ENCODE measurements at regions not wholly inside any gene's neighbourhood (a gene's known extent, or its start where the extent isn't known, plus 50 kb on each side); places are given as distances from the start of the nearest gene placed in this dataset.

DNA sequence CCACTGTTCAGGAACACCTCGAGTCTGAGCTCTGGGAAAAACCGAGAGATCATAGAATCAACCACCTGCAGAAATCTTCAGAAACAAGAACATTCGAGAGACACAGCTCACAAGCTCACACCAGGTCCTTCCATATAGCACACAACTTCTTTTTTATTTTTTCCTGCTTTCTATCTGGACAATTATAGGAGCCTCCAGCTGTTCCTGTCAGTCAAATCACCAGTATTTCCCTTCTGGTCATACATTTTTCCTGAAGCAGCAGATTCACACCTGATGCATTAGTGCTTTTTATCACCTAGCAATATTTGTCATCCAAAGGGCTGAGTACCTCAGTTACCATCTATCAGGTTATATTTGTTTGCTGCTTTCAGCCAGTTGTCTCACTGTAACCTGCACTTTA is 323.5 kb downstream of the FOXO1 start:
- peaks cover 4% of the 10 kb centered on the region; the same call in 2 of the 3 replicates for H3K36me3 Mint-ChIP-seq (ENCODE audit: low read depth)
- H3K27me3 Mint-ChIP-seq (ENCODE audit: insufficient read depth, low read depth, poor library complexity), result peaks cover 20% of the 10 kb centered on the region
- no peaks in the 10 kb centered on the region for H4K20me1 ChIP-seq (replicated peaks; ENCODE audit: insufficient read depth)
- DNase-seq (ENCODE audit: low spot score), result no peak
- no peak overlapping the region for H3K4me3 Mint-ChIP-seq
- H3K79me2 ChIP-seq (replicated peaks; ENCODE audit: insufficient read depth), result no peaks in the 10 kb centered on the region
- H3K27ac Mint-ChIP-seq, result no peak overlapping the region
- H3K9me3 Mint-ChIP-seq, result peaks cover 3% of the 10 kb centered on the region; the same call in 2 of the 3 replicates
- TF ChIP-seq EZH2phosphoT487 (IDR thresholded peaks at IDR 0.05; ENCODE audit: unreplicated experiment) (no peak), EZH2 (IDR thresholded peaks at IDR 0.05; ENCODE audit: low read depth, unreplicated experiment) (no peak), CREB1 (CRISPR knock-in tag; IDR thresholded peaks at IDR 0.05; ENCODE audit: low read depth) (no peak), REST (IDR thresholded peaks at IDR 0.05; ENCODE audit: unreplicated experiment) (no peak), POLR2AphosphoS5 (IDR thresholded peaks at IDR 0.05; ENCODE audit: low read depth) (no peak), ZNF331 (CRISPR knock-in tag; IDR thresholded peaks at IDR 0.05; ENCODE audit: low read depth) (no peak), JUNB (IDR thresholded peaks at IDR 0.05; ENCODE audit: unreplicated experiment) (no peak), STAT1 (IDR thresholded peaks at IDR 0.05; ENCODE audit: unreplicated experiment) (no peak), ZNF114 (CRISPR knock-in tag; IDR thresholded peaks at IDR 0.05) (no peak), CTCF (conservative IDR thresholded peaks at IDR 0.05; ENCODE audit: low read depth in 2 of 2) (no peak)
- TF ChIP-seq, protein P1, sequence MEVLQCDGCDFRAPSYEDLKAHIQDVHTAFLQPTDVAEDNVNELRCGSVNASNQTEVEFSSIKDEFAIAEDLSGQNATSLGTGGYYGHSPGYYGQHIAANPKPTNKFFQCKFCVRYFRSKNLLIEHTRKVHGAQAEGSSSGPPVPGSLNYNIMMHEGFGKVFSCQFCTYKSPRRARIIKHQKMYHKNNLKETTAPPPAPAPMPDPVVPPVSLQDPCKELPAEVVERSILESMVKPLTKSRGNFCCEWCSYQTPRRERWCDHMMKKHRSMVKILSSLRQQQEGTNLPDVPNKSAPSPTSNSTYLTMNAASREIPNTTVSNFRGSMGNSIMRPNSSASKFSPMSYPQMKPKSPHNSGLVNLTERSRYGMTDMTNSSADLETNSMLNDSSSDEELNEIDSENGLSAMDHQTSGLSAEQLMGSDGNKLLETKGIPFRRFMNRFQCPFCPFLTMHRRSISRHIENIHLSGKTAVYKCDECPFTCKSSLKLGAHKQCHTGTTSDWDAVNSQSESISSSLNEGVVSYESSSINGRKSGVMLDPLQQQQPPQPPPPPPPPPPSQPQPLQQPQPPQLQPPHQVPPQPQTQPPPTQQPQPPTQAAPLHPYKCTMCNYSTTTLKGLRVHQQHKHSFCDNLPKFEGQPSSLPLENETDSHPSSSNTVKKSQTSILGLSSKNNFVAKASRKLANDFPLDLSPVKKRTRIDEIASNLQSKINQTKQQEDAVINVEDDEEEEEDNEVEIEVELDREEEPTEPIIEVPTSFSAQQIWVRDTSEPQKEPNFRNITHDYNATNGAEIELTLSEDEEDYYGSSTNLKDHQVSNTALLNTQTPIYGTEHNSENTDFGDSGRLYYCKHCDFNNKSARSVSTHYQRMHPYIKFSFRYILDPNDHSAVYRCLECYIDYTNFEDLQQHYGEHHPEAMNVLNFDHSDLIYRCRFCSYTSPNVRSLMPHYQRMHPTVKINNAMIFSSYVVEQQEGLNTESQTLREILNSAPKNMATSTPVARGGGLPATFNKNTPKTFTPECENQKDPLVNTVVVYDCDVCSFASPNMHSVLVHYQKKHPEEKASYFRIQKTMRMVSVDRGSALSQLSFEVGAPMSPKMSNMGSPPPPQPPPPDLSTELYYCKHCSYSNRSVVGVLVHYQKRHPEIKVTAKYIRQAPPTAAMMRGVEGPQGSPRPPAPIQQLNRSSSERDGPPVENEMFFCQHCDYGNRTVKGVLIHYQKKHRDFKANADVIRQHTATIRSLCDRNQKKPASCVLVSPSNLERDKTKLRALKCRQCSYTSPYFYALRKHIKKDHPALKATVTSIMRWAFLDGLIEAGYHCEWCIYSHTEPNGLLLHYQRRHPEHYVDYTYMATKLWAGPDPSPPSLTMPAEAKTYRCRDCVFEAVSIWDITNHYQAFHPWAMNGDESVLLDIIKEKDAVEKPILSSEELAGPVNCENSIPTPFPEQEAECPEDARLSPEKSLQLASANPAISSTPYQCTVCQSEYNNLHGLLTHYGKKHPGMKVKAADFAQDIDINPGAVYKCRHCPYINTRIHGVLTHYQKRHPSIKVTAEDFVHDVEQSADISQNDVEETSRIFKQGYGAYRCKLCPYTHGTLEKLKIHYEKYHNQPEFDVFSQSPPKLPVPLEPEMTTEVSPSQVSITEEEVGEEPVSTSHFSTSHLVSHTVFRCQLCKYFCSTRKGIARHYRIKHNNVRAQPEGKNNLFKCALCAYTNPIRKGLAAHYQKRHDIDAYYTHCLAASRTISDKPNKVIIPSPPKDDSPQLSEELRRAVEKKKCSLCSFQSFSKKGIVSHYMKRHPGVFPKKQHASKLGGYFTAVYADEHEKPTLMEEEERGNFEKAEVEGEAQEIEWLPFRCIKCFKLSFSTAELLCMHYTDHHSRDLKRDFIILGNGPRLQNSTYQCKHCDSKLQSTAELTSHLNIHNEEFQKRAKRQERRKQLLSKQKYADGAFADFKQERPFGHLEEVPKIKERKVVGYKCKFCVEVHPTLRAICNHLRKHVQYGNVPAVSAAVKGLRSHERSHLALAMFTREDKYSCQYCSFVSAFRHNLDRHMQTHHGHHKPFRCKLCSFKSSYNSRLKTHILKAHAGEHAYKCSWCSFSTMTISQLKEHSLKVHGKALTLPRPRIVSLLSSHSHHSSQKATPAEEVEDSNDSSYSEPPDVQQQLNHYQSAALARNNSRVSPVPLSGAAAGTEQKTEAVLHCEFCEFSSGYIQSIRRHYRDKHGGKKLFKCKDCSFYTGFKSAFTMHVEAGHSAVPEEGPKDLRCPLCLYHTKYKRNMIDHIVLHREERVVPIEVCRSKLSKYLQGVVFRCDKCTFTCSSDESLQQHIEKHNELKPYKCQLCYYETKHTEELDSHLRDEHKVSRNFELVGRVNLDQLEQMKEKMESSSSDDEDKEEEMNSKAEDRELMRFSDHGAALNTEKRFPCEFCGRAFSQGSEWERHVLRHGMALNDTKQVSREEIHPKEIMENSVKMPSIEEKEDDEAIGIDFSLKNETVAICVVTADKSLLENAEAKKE (CRISPR knock-in tag; IDR thresholded peaks at IDR 0.05), result no peak
- TF ChIP-seq, protein P2, sequence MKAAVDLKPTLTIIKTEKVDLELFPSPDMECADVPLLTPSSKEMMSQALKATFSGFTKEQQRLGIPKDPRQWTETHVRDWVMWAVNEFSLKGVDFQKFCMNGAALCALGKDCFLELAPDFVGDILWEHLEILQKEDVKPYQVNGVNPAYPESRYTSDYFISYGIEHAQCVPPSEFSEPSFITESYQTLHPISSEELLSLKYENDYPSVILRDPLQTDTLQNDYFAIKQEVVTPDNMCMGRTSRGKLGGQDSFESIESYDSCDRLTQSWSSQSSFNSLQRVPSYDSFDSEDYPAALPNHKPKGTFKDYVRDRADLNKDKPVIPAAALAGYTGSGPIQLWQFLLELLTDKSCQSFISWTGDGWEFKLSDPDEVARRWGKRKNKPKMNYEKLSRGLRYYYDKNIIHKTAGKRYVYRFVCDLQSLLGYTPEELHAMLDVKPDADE (IDR thresholded peaks at IDR 0.05), result no peak
- peaks cover 66% of the 10 kb centered on the region for H3K4me1 Mint-ChIP-seq
- no peaks in the 10 kb centered on the region for H3K36me3 ChIP-seq (ENCODE audit: insufficient read depth)
- no peak for ATAC-seq
- H3F3A ChIP-seq (replicated peaks; ENCODE audit: low read depth), result no peaks in the 10 kb centered on the region
- no peaks in the 10 kb centered on the region for H3K27me3 ChIP-seq (ENCODE audit: insufficient read depth)
- H3K4me3 ChIP-seq, result no peak overlapping the region
- peaks cover 31% of the 10 kb centered on the region for H3K4me1 ChIP-seq (ENCODE audit: insufficient read depth)
- peaks cover 14% of the 10 kb centered on the region for H3K9me2 ChIP-seq (ENCODE audit: insufficient read depth)
- H3K4me2 ChIP-seq, result no peak overlapping the region
- no peak overlapping the region for H3K27ac ChIP-seq (ENCODE audit: low read depth)
- H2AFZ ChIP-seq, result no peak overlapping the region

All from GM23338 (cell line).